ENCODE measurements at regions not wholly inside any gene's neighbourhood (a gene's known extent, or its start where the extent isn't known, plus 50 kb on each side); places are given as distances from the start of the nearest gene placed in this dataset.

DNA sequence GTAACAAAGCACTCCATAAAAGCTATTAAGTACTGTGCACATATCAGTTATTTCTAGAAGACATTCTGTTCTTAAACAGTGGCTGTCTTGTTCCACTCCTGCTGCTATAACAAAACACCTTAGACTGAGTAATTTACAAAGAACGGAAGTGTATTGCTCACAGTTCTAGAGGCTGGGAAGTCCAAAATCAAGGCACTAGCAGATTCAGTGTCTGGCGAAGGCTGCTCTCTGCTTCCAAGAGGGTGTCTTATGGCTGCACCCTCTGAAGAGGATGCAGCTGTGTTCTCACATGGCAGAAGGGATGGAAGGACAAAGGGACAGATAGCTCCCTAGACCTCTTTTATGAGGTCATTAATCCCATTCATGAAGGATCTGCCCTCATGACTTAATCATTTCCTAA, 424.2 kb upstream of the ZMIZ1 start:
- no peak for TF ChIP-seq ZNF384 (IDR thresholded peaks at IDR 0.05)
- no peak for TF ChIP-seq FOXK2 (IDR thresholded peaks at IDR 0.05)
- no peak for TF ChIP-seq FOXM1 (IDR thresholded peaks at IDR 0.05; ENCODE audit: borderline replicate concordance)
- TF ChIP-seq SUZ12 (IDR thresholded peaks at IDR 0.05) = no peak
- no peak for TF ChIP-seq PKNOX1 (IDR thresholded peaks at IDR 0.05)
- TF ChIP-seq NFRKB (IDR thresholded peaks at IDR 0.05) = no peak
- no peak for TF ChIP-seq BHLHE40 (IDR thresholded peaks at IDR 0.05; ENCODE audit: borderline replicate concordance)
- TF ChIP-seq SP1 (IDR thresholded peaks at IDR 0.05) = no peak
- no peak for TF ChIP-seq ELF4 (IDR thresholded peaks at IDR 0.05)
- TF ChIP-seq FOXA1 (IDR thresholded peaks at IDR 0.05) = no peak
- TF ChIP-seq ARNT (IDR thresholded peaks at IDR 0.05) = no peak
- TF ChIP-seq L3MBTL2 (conservative IDR thresholded peaks at IDR 0.05) = no peak
- TF ChIP-seq CTBP1 (IDR thresholded peaks at IDR 0.05; ENCODE audit: borderline replicate concordance) = no peak

Data from HEK293T (cell line).